K562 (cell line): ENCODE measurements at regions not wholly inside any gene's neighbourhood (a gene's known extent, or its start where the extent isn't known, plus 50 kb on each side); places are given as distances from the start of the nearest gene placed in this dataset.

Experiments used
- ATAC-seq: fragments of 200-7000 bp; cut with Tn5 transposase; 3 replicates; pipeline ENCODE4 v1.9.1; 2020; ENCODE audit warnings: moderate library complexity
- BruUV-seq: library from RNA; stranded (reverse); fragments of 400-500 nt; replicated peaks from 2 replicates; lab custom pipeline; 2021; lab: Mats Ljungman, UMichigan
- CTCF ChIA-PET: fragments of 300-600 bp; formaldehyde crosslinking; extraction: SDS; loops from one replicate; lab custom pipeline; 2021; ENCODE audit warnings: low intra/inter-chr PET ratio; lab: Yijun Ruan, JAX
- POLR2A ChIA-PET: fragments of 300-600, 350-650 bp; sonication (Branson Sonifier 250); formaldehyde crosslinking; extraction: SDS; loops from one replicate; lab custom pipeline; 2021; ENCODE audit warnings: antibody characterized with exemption, inconsistent platforms; lab: Yijun Ruan, JAX
- DNase-seq, 4 experiments: peaks; one replicate each; pipeline versions ENCODE4 v3.0.0 to v3.0.0-alpha.2; 2011 to 2018; ENCODE audit warnings: low spot score in 3 of 4, mixed read lengths in 3 of 4; ENCODE audit errors: extremely low read depth in 1 of 4
- FAIRE-seq: peaks from 2 replicates; lab custom pipeline; 2011; peaks lifted over from hg19 to GRCh38; lab: Jason Lieb, UNC
- H2AFZ ChIP-seq: 2 replicates; pipeline ENCODE4 v1.6.0; 2011; ENCODE audit warnings: low read depth, low read length, control low read depth, inconsistent platforms
- H3K27ac ChIP-seq: fragments of 200-600 bp; 3 replicates; pipeline ENCODE4 v1.8.0; 2011; ENCODE audit warnings: low read depth, mild to moderate bottlenecking, control low read depth, inconsistent platforms, low read length, moderate library complexity, mixed read lengths; ENCODE audit errors: extremely low read depth
- H3K27me3 ChIP-seq, 2 experiments: fragments of 300-600 bp in 1 of 2; 2 replicates in 1 of 2; 3 replicates in 1 of 2; pipeline versions ENCODE4 v1.6.0 to v1.8.0; 2011; ENCODE audit warnings: inconsistent platforms in 2 of 2, low read length in 2 of 2, mild to moderate bottlenecking in 1 of 2, mixed read lengths in 1 of 2, moderate library complexity in 1 of 2; ENCODE audit not compliant: control insufficient read depth in 2 of 2, insufficient read depth in 2 of 2
- H3K36me3 ChIP-seq: fragments of 300-600 bp; 3 replicates; pipeline ENCODE4 v1.8.0; 2011; ENCODE audit warnings: mild to moderate bottlenecking, low read length, inconsistent platforms; ENCODE audit not compliant: control insufficient read depth, insufficient read depth
- H3K4me1 ChIP-seq, 2 experiments: fragments of 200-600 bp in 1 of 2; replicated peaks in 1 of 2; 2 replicates in 1 of 2; 3 replicates in 1 of 2; pipeline versions ENCODE4 v1.5.1 to v1.8.0; 2011; ENCODE audit warnings: inconsistent platforms in 2 of 2, low read length in 2 of 2, mild to moderate bottlenecking in 1 of 2, mixed read lengths in 1 of 2, moderate library complexity in 1 of 2; ENCODE audit not compliant: control insufficient read depth in 2 of 2, insufficient read depth in 2 of 2
- H3K4me2 ChIP-seq: 2 replicates; pipeline ENCODE4 v1.6.1; 2011; ENCODE audit warnings: low read length, control low read depth, inconsistent platforms, mixed read lengths; ENCODE audit not compliant: insufficient read depth
- H3K4me3 ChIP-seq: fragments of 200-600 bp; sonication (generic), shearing (Covaris generic); 2 replicates; pipeline ENCODE4 v1.5.1; 2016; ENCODE audit warnings: control low read depth, inconsistent platforms
- H3K79me2 ChIP-seq: fragments of 200-600 bp; 3 replicates; pipeline ENCODE4 v1.8.0; 2011; ENCODE audit warnings: low read length, inconsistent platforms; ENCODE audit not compliant: control insufficient read depth, insufficient read depth
- H3K9ac ChIP-seq, 2 experiments: 2 replicates each; pipeline versions ENCODE4 v1.6.0 to v1.6.1; 2011; ENCODE audit warnings: low read depth in 2 of 2, low read length in 2 of 2, control low read depth in 1 of 2, inconsistent platforms in 1 of 2, mild to moderate bottlenecking in 1 of 2, mixed read lengths in 1 of 2; ENCODE audit not compliant: insufficient read depth in 1 of 2
- H3K9me1 ChIP-seq: one replicate; pipeline ENCODE4 v1.6.0; 2011; ENCODE audit warnings: inconsistent platforms, mild to moderate bottlenecking, low read length, moderate library complexity; ENCODE audit not compliant: control insufficient read depth, insufficient read depth
- H3K9me3 ChIP-seq: replicated peaks from 2 replicates; pipeline ENCODE4 v1.5.1; 2011; ENCODE audit warnings: low read depth, low read length, inconsistent platforms; ENCODE audit not compliant: control insufficient read depth, insufficient read depth
- H4K20me1 ChIP-seq: replicated peaks from 2 replicates; pipeline ENCODE4 v1.6.1; 2011; ENCODE audit warnings: low read length, inconsistent platforms, mixed read lengths; ENCODE audit not compliant: control insufficient read depth, insufficient read depth
- ADNP ChIP-seq: fragments of 200-800 bp; sonication (Bioruptor generic); IDR thresholded peaks from 2 replicates; pipeline ENCODE4 v1.6.1; 2016; ENCODE audit warnings: missing genetic modification characterization, missing compliant biosample characterization
- GATA2 ChIP-seq: sonication (generic); formaldehyde crosslinking; IDR thresholded peaks from 2 replicates; pipeline ENCODE4 v1.4.0; 2020; ENCODE audit warnings: mild to moderate bottlenecking, missing genetic modification reagents
- KHSRP ChIP-seq: fragments of 450-650 bp; IDR thresholded peaks from 2 replicates; pipeline ENCODE4 v1.6.1; 2017
- SIN3A ChIP-seq, 2 experiments: fragments of 150-350 bp in 1 of 2; IDR thresholded peaks; 2 replicates each; pipeline ENCODE4 v1.6.1; 2011 to 2016; ENCODE audit warnings: borderline replicate concordance in 2 of 2, low read depth in 2 of 2, low read length in 2 of 2, mild to moderate bottlenecking in 2 of 2, moderate library complexity in 2 of 2; ENCODE audit not compliant: control insufficient read depth in 1 of 2
- TCF7 ChIP-seq: sonication (generic); IDR thresholded peaks from 2 replicates; pipeline ENCODE4 v1.6.1; 2016; ENCODE audit warnings: antibody characterized with exemption, borderline replicate concordance
- ZNF23 ChIP-seq: fragments of 250-450 bp; sonication (Bioruptor Pico); IDR thresholded peaks from 2 replicates; pipeline ENCODE4 v1.4.0; 2020; ENCODE audit warnings: mild to moderate bottlenecking
- WGBS: fragments of 100-300 bp; shearing (Covaris generic); methylation state at CpG from one replicate; pipeline ENCODE4 v1.1.6; 2016; ENCODE audit warnings: low coverage, mixed read lengths; ENCODE audit not compliant: insufficient coverage; ENCODE audit errors: missing lambda C conversion rate; 5-methylcytosine and 5-hydroxymethylcytosine counted together
- in situ Hi-C: fragments of 300-500 bp; cut with MboI; formaldehyde crosslinking; loops from 4 replicates; pipeline ENCODE4 v1.15.0; 2018; ENCODE audit warnings: inconsistent platforms, mixed read lengths
- intact Hi-C: fragments of 100-400 bp; cut with micrococcal nuclease; formaldehyde crosslinking; loops from 2 replicates; pipeline ENCODE4 v1.14.2; 2022
- TF ChIP-seq, protein P1 (sequence below): fragments of 250-450 bp; sonication (Bioruptor Pico); IDR thresholded peaks from 2 replicates; pipeline ENCODE4 v1.8.0; 2021; ENCODE audit warnings: moderate library complexity, mild to moderate bottlenecking, inconsistent platforms

DNA sequence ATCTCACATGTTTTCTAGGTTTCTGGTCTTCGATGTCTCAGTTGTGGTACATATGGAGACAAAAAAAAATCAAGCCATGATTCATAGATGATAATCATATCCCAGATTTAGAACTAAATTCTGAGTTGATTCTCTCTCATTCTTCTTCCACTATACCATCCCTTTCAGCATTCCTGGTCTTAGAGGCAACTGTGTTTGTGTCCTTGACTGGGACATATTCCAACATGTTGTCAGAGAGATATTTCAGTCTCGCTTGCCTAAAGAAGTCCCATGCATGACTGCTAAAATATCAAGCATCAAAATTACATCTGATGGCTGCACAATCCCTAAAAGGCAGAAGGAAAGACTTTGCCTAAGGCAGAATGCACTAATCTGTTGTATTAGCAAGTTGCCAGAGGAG is 236.6 kb downstream of the PSAT1 start:
- Histone ChIP-seq H3K79me2 (no peaks in the 10 kb centered on the region), H3K4me1 (no peaks in the 10 kb centered on the region), H3K36me3 (no peaks in the 10 kb centered on the region), H4K20me1 (no peaks in the 10 kb centered on the region), H2AFZ (no peak overlapping the region), H3K27me3 (no peaks in the 10 kb centered on the region), H3K4me3 (no peak overlapping the region), H3K9me3 (no peaks in the 10 kb centered on the region), H3K27ac (no peak overlapping the region), H3K4me2 (no peak overlapping the region), H3K9me1 (no peaks in the 10 kb centered on the region), H3K9ac (no peak overlapping the region)
- ATAC-seq (no peak), DNase-seq (no peak), FAIRE-seq (no peak)
- 0% methylated on average over 1 of the region's 2 CpGs for WGBS
- TF ChIP-seq ADNP (tag) (no peak), GATA2 (no peak), KHSRP (no peak), SIN3A (IDR thresholded peaks at IDR 0.05; ENCODE audit: borderline replicate concordance in 2 of 2, control insufficient read depth in 1 of 2, low read depth in 2 of 2, low read length in 2 of 2) (no peak), ZNF23 (no peak), TCF7 (no peak)
- TF ChIP-seq, protein P1, sequence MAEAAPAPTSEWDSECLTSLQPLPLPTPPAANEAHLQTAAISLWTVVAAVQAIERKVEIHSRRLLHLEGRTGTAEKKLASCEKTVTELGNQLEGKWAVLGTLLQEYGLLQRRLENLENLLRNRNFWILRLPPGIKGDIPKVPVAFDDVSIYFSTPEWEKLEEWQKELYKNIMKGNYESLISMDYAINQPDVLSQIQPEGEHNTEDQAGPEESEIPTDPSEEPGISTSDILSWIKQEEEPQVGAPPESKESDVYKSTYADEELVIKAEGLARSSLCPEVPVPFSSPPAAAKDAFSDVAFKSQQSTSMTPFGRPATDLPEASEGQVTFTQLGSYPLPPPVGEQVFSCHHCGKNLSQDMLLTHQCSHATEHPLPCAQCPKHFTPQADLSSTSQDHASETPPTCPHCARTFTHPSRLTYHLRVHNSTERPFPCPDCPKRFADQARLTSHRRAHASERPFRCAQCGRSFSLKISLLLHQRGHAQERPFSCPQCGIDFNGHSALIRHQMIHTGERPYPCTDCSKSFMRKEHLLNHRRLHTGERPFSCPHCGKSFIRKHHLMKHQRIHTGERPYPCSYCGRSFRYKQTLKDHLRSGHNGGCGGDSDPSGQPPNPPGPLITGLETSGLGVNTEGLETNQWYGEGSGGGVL (CRISPR knock-in tag) = no peak
- BruUV-seq = no TSS peak
- intact Hi-C loops (no loop called here), in situ Hi-C loops (no loop called here)
- ChIA-PET CTCF (no interaction called here), POLR2A (no interaction called here)
